Spleen (tissue), 7 donors: ENCODE measurements at regions not wholly inside any gene's neighbourhood (a gene's known extent, or its start where the extent isn't known, plus 50 kb on each side); places are given as distances from the start of the nearest gene placed in this dataset.

Experiments used
- POLR2A ChIP-seq, 3 donors: fragments of 450-650 bp; IDR thresholded peaks; one replicate each; pipeline ENCODE4 v1.5.1; 2017; ENCODE audit warnings: antibody characterized with exemption in 3 of 3, mild to moderate bottlenecking in 1 of 3
- POLR2AphosphoS5 ChIP-seq, 3 donors: sonication (generic); formaldehyde crosslinking; IDR thresholded peaks; one replicate each; pipeline ENCODE4 v1.5.1; 2017; ENCODE audit warnings: antibody characterized with exemption in 3 of 3
- TF ChIP-seq, protein P1 (sequence below), 11 experiments: fragments of 200-600 bp in 7 of 11; fragments of 450-650 bp in 4 of 11; sonication (generic) in 4 of 11; IDR thresholded peaks in 8 of 11; conservative IDR thresholded peaks in 3 of 11; 1 replicate in 7 of 11; 2 replicates in 4 of 11; pipeline versions ENCODE4 v1.4.0 to v1.8.0; 2016 to 2021; ENCODE audit warnings: antibody characterized with exemption in 11 of 11, inconsistent platforms in 4 of 11, mild to moderate bottlenecking in 1 of 11
- donor health status: DM: no; HTN: no; CAD: no; lungs with moderate emphysema.
- donor health status: DM: no; HTN: no; CAD: no.
- donor health status: DM: no; HTN: no; CAD: no.

DNA sequence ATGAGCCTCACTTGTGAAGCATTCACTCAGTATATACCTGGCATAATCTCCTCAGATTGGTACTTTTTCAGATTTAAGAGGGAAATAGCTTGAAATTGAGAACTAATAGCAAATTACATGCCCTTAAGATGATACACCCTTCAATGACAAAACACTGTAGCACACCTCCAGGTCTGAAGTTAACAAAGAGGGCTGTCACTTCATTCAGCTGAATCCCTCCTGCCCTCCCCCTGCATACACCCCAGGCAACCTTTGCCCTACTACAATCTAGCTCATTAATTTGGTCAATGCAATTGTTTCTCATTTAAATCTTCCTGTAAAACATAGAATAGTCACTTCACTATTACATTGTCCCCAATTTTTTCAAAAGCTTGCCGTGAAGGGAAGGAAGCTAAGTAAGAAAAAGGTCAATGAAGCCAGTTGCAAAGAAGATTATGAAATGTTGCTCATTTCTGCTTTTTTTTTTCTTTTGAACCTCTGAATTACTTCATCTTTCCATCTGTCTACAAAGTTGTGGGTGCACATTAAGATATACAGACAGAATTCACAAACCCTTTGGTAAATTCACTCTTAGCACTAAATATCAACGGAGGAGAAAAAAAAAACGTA is 294.8 kb upstream of the PTGER4 start:
- TF ChIP-seq, protein P1, sequence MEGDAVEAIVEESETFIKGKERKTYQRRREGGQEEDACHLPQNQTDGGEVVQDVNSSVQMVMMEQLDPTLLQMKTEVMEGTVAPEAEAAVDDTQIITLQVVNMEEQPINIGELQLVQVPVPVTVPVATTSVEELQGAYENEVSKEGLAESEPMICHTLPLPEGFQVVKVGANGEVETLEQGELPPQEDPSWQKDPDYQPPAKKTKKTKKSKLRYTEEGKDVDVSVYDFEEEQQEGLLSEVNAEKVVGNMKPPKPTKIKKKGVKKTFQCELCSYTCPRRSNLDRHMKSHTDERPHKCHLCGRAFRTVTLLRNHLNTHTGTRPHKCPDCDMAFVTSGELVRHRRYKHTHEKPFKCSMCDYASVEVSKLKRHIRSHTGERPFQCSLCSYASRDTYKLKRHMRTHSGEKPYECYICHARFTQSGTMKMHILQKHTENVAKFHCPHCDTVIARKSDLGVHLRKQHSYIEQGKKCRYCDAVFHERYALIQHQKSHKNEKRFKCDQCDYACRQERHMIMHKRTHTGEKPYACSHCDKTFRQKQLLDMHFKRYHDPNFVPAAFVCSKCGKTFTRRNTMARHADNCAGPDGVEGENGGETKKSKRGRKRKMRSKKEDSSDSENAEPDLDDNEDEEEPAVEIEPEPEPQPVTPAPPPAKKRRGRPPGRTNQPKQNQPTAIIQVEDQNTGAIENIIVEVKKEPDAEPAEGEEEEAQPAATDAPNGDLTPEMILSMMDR (IDR thresholded peaks at IDR 0.05 in 8 of 11, conservative IDR thresholded peaks at IDR 0.05 in 3 of 11): no peak
- TF ChIP-seq POLR2A (IDR thresholded peaks at IDR 0.05) (no peak), POLR2AphosphoS5 (IDR thresholded peaks at IDR 0.05) (no peak)
